Loucy (cell line): ENCODE measurements at regions not wholly inside any gene's neighbourhood (a gene's known extent, or its start where the extent isn't known, plus 50 kb on each side); places are given as distances from the start of the nearest gene placed in this dataset.

Experiments used
- EZH2phosphoT487 ChIP-seq: fragments of 200-600 bp; IDR thresholded peaks from 2 replicates; pipeline ENCODE4 v1.6.1; 2018; ENCODE audit warnings: antibody characterized with exemption, mild to moderate bottlenecking, moderate library complexity, borderline replicate concordance
- TF ChIP-seq, protein P1 (sequence below): fragments of 200-600 bp; sonication (generic); conservative IDR thresholded peaks from 2 replicates; pipeline ENCODE4 v1.5.1; 2014; ENCODE audit warnings: mild to moderate bottlenecking, antibody characterized with exemption, low read length

DNA sequence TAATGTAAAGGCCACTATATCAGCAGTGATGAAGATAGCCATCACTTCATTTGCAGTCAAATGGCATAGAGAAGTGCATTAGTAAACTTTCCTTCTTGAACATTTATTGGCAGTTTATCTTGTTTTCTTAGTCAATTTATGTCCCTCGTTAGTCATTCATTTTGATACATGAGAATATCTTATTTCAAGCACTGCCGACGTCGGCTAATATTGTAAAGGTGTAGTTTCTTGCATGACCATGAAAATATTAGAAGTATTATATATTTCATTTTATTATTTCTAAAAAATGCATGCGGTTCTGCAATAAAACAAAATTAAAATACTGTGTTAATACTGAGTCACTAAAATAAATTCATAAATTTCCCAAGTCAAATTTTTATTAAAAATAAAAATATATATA is 751.6 kb upstream of the ROBO1 start:
- TF ChIP-seq, protein P1, sequence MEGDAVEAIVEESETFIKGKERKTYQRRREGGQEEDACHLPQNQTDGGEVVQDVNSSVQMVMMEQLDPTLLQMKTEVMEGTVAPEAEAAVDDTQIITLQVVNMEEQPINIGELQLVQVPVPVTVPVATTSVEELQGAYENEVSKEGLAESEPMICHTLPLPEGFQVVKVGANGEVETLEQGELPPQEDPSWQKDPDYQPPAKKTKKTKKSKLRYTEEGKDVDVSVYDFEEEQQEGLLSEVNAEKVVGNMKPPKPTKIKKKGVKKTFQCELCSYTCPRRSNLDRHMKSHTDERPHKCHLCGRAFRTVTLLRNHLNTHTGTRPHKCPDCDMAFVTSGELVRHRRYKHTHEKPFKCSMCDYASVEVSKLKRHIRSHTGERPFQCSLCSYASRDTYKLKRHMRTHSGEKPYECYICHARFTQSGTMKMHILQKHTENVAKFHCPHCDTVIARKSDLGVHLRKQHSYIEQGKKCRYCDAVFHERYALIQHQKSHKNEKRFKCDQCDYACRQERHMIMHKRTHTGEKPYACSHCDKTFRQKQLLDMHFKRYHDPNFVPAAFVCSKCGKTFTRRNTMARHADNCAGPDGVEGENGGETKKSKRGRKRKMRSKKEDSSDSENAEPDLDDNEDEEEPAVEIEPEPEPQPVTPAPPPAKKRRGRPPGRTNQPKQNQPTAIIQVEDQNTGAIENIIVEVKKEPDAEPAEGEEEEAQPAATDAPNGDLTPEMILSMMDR: no peak
- TF ChIP-seq EZH2phosphoT487: no peak
